D341Med (cell line): ENCODE measurements at regions not wholly inside any gene's neighbourhood (a gene's known extent, or its start where the extent isn't known, plus 50 kb on each side); places are given as distances from the start of the nearest gene placed in this dataset.
"Not testable (repeated sequence)": the region's sequence is repeated elsewhere in the genome, so short reads cannot be mapped to it uniquely, and the experiment has no call there.

Experiments
- DNase-seq: peaks from one replicate; pipeline ENCODE4 v3.0.0; 2012; ENCODE audit warnings: low spot score

- DNase-seq, result no peak
Observed at GRCh38 chr16:63512910-63513309, 1476.7 kb upstream of the CDH8 start.

GRCh38 chr16:63497408-63497807, 1461.2 kb upstream of the CDH8 start:
- no peak for DNase-seq

- DNase-seq, result no peak
Observed at GRCh38 chr16:63496282-63496681, 1460.0 kb upstream of the CDH8 start.

- DNase-seq, result no peak
Observed at GRCh38 chr16:63488955-63489354, 1452.7 kb upstream of the CDH8 start.

- no peak for DNase-seq
Observed at GRCh38 chr16:63481060-63481459, 1444.8 kb upstream of the CDH8 start.

- DNase-seq, result no peak
Observed at GRCh38 chr16:63473725-63474124, 1437.5 kb upstream of the CDH8 start.

GRCh38 chr16:63467513-63467912, 1431.3 kb upstream of the CDH8 start:
- DNase-seq, result no peak

GRCh38 chr16:63462316-63462715, 1426.1 kb upstream of the CDH8 start:
- DNase-seq, result no peak

GRCh38 chr16:63461248-63461841, 1425.1 kb upstream of the CDH8 start:
- peak; percentile 16 for DNase-seq

- DNase-seq, result no peak
Observed at GRCh38 chr16:63458846-63459245, 1422.6 kb upstream of the CDH8 start.

GRCh38 chr16:63457869-63458268, 1421.6 kb upstream of the CDH8 start:
- no peak for DNase-seq

- DNase-seq, result no peak
Observed at GRCh38 chr16:63453261-63453660, 1417.0 kb upstream of the CDH8 start.

GRCh38 chr16:63447121-63447520, 1410.9 kb upstream of the CDH8 start:
- DNase-seq, result no peak

- no peak for DNase-seq
Observed at GRCh38 chr16:63442246-63442645, 1406.0 kb upstream of the CDH8 start.

GRCh38 chr16:63426275-63426870, 1390.1 kb upstream of the CDH8 start:
- no peak for DNase-seq

- no peak for DNase-seq
Observed at GRCh38 chr16:63422715-63423114, 1386.5 kb upstream of the CDH8 start.

GRCh38 chr16:63416712-63417111, 1380.5 kb upstream of the CDH8 start:
- no peak for DNase-seq

GRCh38 chr16:63415014-63415413, 1378.8 kb upstream of the CDH8 start:
- DNase-seq, result no peak

GRCh38 chr16:63410594-63410993, 1374.4 kb upstream of the CDH8 start:
- DNase-seq, result no peak

GRCh38 chr16:63403792-63404191, 1367.6 kb upstream of the CDH8 start:
- no peak for DNase-seq

GRCh38 chr16:63388277-63388676, 1352.0 kb upstream of the CDH8 start:
- DNase-seq, result not testable (repeated sequence)

- no peak for DNase-seq
Observed at GRCh38 chr16:63385714-63386432, 1349.6 kb upstream of the CDH8 start.

GRCh38 chr16:63373744-63374143, 1337.5 kb upstream of the CDH8 start:
- DNase-seq, result no peak

- DNase-seq, result no peak
Observed at GRCh38 chr16:63372815-63373214, 1336.6 kb upstream of the CDH8 start.
